Neural progenitor cell (in vitro differentiated cells): ENCODE measurements at regions not wholly inside any gene's neighbourhood (a gene's known extent, or its start where the extent isn't known, plus 50 kb on each side); places are given as distances from the start of the nearest gene placed in this dataset.

Experiments
- EZH2phosphoT487 ChIP-seq: fragments of 200-600 bp; sonication (generic); IDR thresholded peaks from 2 replicates; pipeline ENCODE4 v1.6.1; 2017; ENCODE audit warnings: antibody characterized with exemption
- TF ChIP-seq, protein P1 (sequence below): fragments of 200-600 bp; sonication (generic); IDR thresholded peaks from 2 replicates; pipeline ENCODE4 v1.5.1; 2017; ENCODE audit warnings: antibody characterized with exemption, mild to moderate bottlenecking

DNA sequence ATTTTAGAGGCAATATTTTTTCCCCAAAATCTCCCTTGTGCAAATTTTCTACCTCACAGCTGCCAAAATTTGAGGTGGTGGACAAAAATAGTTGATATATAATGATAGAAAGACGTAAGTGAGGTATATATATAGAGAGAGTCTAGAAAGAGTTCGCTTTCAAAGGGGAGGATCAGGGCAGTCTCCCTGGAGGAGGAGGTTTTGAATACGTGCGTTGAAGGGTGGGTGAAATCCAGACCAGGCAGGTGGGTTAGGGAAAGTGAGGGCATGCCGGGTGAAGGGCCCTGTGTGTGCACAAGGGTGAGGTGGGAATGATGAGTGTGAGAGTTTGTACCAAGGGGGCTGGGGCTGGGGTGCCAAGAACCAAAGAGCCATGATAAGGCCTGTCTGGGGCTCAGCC lies 100.2 kb downstream of the CEBPB start:
- TF ChIP-seq, protein P1, sequence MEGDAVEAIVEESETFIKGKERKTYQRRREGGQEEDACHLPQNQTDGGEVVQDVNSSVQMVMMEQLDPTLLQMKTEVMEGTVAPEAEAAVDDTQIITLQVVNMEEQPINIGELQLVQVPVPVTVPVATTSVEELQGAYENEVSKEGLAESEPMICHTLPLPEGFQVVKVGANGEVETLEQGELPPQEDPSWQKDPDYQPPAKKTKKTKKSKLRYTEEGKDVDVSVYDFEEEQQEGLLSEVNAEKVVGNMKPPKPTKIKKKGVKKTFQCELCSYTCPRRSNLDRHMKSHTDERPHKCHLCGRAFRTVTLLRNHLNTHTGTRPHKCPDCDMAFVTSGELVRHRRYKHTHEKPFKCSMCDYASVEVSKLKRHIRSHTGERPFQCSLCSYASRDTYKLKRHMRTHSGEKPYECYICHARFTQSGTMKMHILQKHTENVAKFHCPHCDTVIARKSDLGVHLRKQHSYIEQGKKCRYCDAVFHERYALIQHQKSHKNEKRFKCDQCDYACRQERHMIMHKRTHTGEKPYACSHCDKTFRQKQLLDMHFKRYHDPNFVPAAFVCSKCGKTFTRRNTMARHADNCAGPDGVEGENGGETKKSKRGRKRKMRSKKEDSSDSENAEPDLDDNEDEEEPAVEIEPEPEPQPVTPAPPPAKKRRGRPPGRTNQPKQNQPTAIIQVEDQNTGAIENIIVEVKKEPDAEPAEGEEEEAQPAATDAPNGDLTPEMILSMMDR, result no peak
- no peak for TF ChIP-seq EZH2phosphoT487
